GM18499 (cell line): ENCODE measurements at regions not wholly inside any gene's neighbourhood (a gene's known extent, or its start where the extent isn't known, plus 50 kb on each side); places are given as distances from the start of the nearest gene placed in this dataset.
"Not testable (repeated sequence)": the region's sequence is repeated elsewhere in the genome, so short reads cannot be mapped to it uniquely, and the experiment has no call there.

Experiments
- ATAC-seq: cut with Tn5 transposase; IDR thresholded peaks from one replicate; pipeline ENCODE4 v1.9.1; 2021; ENCODE audit warnings: moderate number of reproducible peaks; ENCODE audit not compliant: insufficient read depth, unreplicated experiment

GRCh38 chr2:16200554-16201193 is 260.3 kb downstream of the MYCN start:
- no peak for ATAC-seq

GRCh38 chr2:16199882-16200553 is 259.7 kb downstream of the MYCN start:
- ATAC-seq: no peak

- not testable (repeated sequence) for ATAC-seq
Observed at GRCh38 chr2:16199241-16199640, 258.9 kb downstream of the MYCN start.

DNA sequence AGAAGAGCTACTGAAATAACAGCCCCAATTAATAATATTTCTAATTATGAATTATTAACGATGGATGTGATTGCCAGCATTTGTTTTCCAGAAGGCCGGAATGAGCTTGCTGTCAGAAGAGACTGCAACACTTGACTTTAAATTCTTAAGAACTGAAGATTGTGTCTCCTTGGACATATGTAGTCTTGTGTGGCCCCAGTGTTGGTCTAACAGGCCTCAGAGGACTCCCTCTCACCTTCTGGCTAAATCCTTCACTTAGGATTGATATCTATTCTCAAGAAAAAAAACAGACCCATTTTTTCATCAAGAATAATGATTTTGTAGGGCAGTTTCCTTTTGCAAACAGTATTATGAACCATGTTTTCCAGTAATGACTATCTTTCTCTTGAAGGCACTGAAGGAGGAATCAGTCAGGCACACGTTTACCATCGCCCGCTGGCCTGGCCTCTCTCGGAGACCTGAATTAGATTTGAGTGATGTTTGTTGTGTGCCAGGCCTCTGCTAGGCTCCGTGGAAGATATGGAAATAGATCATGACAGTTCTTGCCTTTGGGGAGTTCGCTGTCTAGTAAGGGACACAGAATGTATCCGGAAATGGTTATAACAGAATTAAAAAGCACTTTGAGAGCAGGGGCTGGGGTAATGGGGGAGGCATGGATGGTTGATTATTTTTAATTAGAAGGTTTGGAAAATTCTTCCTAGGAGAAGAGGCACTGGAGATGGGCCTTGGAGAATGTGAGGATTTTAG is 258.0 kb downstream of the MYCN start:
- no peak for ATAC-seq

DNA sequence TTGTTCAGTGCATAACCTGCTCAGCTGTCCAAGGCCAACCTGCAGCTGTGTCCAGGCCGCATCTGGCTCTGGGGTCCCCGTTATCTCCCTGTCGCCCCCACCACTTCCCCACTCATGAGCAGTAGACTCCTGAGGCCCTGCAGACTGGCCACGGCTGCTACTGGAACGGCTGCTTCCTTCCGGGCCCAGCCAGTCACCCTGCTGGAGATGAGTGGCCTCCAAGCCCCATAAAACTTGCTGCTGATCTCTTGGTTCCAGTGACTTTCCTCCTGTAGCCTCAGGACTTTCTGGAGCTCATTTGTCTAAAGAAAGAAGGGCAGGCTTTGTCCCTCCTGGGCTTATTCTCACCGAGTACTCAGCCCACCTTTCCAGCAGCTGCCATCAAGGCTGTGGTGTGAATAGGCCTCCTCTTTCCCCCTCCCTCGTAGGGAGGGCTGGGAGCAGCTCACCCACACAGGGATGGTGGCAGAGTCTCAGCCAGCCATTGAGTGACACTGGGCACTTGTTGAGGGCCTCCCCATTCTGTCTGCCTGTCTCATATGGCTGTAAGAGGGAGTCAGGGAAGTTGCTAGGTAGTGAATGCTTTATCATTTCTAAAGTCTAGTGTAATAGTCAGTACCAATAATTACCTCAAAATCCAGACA is 257.3 kb downstream of the MYCN start:
- ATAC-seq: no peak

DNA sequence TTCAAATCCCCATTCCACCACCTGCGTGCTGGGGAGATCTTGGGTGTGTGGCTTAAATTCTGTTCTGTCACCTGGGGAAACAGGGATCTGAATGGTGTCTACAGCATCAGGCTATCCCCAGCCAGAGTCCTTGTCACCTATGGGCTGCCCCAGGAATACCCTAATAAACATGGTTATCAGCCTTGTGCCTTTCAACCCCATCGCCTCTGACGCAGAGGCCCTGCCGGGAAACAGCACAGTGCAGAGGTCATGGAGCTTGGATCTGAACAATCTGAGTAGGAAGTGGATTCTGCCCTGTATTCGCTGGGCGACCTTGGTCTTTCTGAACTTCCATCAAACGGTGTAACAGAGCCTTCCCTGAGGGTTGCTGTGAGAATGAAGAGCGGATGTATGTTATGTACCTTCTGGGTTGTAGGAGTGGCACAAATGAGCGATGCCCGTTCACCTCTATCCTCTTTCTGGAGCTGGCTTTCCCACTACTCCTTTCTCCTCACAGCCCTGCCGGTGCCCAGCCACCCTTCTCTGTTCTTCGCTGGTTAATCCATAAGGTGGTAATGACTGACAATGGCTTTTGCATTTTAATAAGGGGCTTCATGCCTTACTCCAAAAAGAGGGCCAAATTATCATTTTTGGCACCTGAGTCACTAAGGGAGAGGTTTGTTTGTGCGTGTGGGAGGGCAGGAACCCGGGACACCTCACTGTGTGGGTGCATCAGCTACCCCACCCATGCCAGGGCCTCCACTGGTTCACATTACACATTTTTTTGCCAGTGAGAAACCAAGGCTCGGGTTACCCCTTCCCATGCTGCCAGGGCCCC is 256.5 kb downstream of the MYCN start:
- ATAC-seq: no peak

GRCh38 chr2:16195681-16196070 is 255.3 kb downstream of the MYCN start:
- no peak for ATAC-seq

- no peak for ATAC-seq
Observed at GRCh38 chr2:16194931-16195680, 254.8 kb downstream of the MYCN start.

GRCh38 chr2:16194530-16194929 is 254.2 kb downstream of the MYCN start:
- ATAC-seq: no peak

- no peak for ATAC-seq
Observed at GRCh38 chr2:16194096-16194390, 253.7 kb downstream of the MYCN start.

- no peak for ATAC-seq
Observed at GRCh38 chr2:16192416-16193216, 252.3 kb downstream of the MYCN start.

- no peak for ATAC-seq
Observed at GRCh38 chr2:16191431-16192200, 251.3 kb downstream of the MYCN start.

- no peak for ATAC-seq
Observed at GRCh38 chr2:16190446-16191270, 250.3 kb downstream of the MYCN start.

DNA sequence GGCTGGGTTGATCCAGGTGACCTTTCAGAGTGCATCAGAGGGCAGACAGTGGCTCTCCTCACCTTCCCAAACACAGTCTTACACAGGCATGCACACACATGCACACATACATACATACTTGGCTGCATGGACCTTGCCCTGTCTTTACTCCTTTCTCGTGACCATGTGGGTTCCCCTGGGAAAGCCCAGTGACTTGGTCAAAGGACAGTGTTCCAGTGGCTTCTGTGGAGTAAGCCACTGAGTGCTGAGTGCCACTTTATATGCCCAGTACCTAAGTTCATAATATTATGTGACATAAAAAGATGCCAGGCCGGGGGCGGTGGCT is 249.4 kb downstream of the MYCN start:
- ATAC-seq: no peak

- ATAC-seq: no peak
Observed at GRCh38 chr2:16189029-16189835, 248.9 kb downstream of the MYCN start.

- no peak for ATAC-seq
Observed at GRCh38 chr2:16188261-16188890, 248.0 kb downstream of the MYCN start.
